ENCODE measurements at regions not wholly inside any gene's neighbourhood (a gene's known extent, or its start where the extent isn't known, plus 50 kb on each side); places are given as distances from the start of the nearest gene placed in this dataset.

DNA sequence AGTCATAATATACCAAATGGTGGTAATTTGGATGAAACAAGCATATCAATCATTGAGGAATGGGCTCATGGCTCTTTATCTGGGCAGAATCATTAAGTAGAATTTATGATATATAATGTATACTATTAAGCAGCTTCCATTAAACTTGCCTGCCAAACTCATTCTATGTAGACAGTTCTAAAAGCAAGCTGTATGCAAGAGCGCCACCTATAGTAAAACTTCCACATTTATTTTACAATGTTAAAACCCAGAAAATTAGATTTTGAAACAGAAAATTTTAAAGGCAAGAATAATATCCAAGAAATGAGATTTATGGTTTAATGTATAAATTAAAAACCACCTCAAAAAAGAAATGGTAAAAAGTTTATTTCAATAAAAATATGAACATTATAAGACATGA is 161.5 kb downstream of the MZT1 start:
- TF ChIP-seq, protein P1, sequence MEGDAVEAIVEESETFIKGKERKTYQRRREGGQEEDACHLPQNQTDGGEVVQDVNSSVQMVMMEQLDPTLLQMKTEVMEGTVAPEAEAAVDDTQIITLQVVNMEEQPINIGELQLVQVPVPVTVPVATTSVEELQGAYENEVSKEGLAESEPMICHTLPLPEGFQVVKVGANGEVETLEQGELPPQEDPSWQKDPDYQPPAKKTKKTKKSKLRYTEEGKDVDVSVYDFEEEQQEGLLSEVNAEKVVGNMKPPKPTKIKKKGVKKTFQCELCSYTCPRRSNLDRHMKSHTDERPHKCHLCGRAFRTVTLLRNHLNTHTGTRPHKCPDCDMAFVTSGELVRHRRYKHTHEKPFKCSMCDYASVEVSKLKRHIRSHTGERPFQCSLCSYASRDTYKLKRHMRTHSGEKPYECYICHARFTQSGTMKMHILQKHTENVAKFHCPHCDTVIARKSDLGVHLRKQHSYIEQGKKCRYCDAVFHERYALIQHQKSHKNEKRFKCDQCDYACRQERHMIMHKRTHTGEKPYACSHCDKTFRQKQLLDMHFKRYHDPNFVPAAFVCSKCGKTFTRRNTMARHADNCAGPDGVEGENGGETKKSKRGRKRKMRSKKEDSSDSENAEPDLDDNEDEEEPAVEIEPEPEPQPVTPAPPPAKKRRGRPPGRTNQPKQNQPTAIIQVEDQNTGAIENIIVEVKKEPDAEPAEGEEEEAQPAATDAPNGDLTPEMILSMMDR (IDR thresholded peaks at IDR 0.05; ENCODE audit: borderline replicate concordance, extremely low read depth, low read length, poor library complexity, severe bottlenecking), result peak; percentile 61
- no peak for TF ChIP-seq EZH2 (IDR thresholded peaks at IDR 0.05; ENCODE audit: borderline replicate concordance, low read depth, low read length, severe bottlenecking)

Measured in DND-41 (cell line).